ENCODE measurements at regions not wholly inside any gene's neighbourhood (a gene's known extent, or its start where the extent isn't known, plus 50 kb on each side); places are given as distances from the start of the nearest gene placed in this dataset.

GRCh38 chr21:25466470-25466869, 140.8 kb downstream of the MRPL39 start (continued):
- TF ChIP-seq REST (IDR thresholded peaks at IDR 0.05; ENCODE audit: unreplicated experiment) (no peak), ETS1 (IDR thresholded peaks at IDR 0.05) (no peak), EZH2 (IDR thresholded peaks at IDR 0.05; ENCODE audit: low read depth, unreplicated experiment) (no peak), NANOG (IDR thresholded peaks at IDR 0.05; ENCODE audit: borderline replicate concordance) (no peak), POLR2AphosphoS5 (IDR thresholded peaks at IDR 0.05; ENCODE audit: low read depth) (no peak), JUNB (IDR thresholded peaks at IDR 0.05; ENCODE audit: unreplicated experiment) (no peak), STAT1 (IDR thresholded peaks at IDR 0.05; ENCODE audit: unreplicated experiment) (no peak), CREB1 (CRISPR knock-in tag; IDR thresholded peaks at IDR 0.05; ENCODE audit: low read depth) (no peak)
- TF ChIP-seq, protein P1, sequence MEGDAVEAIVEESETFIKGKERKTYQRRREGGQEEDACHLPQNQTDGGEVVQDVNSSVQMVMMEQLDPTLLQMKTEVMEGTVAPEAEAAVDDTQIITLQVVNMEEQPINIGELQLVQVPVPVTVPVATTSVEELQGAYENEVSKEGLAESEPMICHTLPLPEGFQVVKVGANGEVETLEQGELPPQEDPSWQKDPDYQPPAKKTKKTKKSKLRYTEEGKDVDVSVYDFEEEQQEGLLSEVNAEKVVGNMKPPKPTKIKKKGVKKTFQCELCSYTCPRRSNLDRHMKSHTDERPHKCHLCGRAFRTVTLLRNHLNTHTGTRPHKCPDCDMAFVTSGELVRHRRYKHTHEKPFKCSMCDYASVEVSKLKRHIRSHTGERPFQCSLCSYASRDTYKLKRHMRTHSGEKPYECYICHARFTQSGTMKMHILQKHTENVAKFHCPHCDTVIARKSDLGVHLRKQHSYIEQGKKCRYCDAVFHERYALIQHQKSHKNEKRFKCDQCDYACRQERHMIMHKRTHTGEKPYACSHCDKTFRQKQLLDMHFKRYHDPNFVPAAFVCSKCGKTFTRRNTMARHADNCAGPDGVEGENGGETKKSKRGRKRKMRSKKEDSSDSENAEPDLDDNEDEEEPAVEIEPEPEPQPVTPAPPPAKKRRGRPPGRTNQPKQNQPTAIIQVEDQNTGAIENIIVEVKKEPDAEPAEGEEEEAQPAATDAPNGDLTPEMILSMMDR (conservative IDR thresholded peaks at IDR 0.05; ENCODE audit: low read depth in 2 of 2): no peak

GRCh38 chr21:25465263-25465662, 142.0 kb downstream of the MRPL39 start:
- no peak overlapping the region for H3K27ac Mint-ChIP-seq
- Histone ChIP-seq H3K4me1 (ENCODE audit: insufficient read depth) (no peaks in the 10 kb centered on the region), H3K4me3 (no peak overlapping the region), H3K27ac (ENCODE audit: low read depth) (no peak overlapping the region), H3K27me3 (ENCODE audit: insufficient read depth) (no peaks in the 10 kb centered on the region), H3K9me2 (ENCODE audit: insufficient read depth) (no peaks in the 10 kb centered on the region), H3K4me2 (no peak overlapping the region), H3K36me3 (ENCODE audit: insufficient read depth) (no peaks in the 10 kb centered on the region), H3K79me2 (replicated peaks; ENCODE audit: insufficient read depth) (no peaks in the 10 kb centered on the region), H4K20me1 (replicated peaks; ENCODE audit: insufficient read depth) (no peaks in the 10 kb centered on the region), H3F3A (replicated peaks; ENCODE audit: low read depth) (no peaks in the 10 kb centered on the region), H2AFZ (no peak overlapping the region)
- no peak overlapping the region for H3K4me3 Mint-ChIP-seq
- ATAC-seq (no peak), DNase-seq (ENCODE audit: low spot score) (no peak)
- no peaks in the 10 kb centered on the region for H3K4me1 Mint-ChIP-seq
- no peaks in the 10 kb centered on the region for H3K27me3 Mint-ChIP-seq (ENCODE audit: insufficient read depth, low read depth, poor library complexity)
- no peaks in the 10 kb centered on the region for H3K9me3 Mint-ChIP-seq
- H3K36me3 Mint-ChIP-seq (ENCODE audit: low read depth): no peaks in the 10 kb centered on the region
- TF ChIP-seq REST (IDR thresholded peaks at IDR 0.05; ENCODE audit: unreplicated experiment) (no peak), POLR2AphosphoS5 (IDR thresholded peaks at IDR 0.05; ENCODE audit: low read depth) (no peak), ZNF331 (CRISPR knock-in tag; IDR thresholded peaks at IDR 0.05; ENCODE audit: low read depth) (no peak), CREB1 (CRISPR knock-in tag; IDR thresholded peaks at IDR 0.05; ENCODE audit: low read depth) (no peak), NANOG (IDR thresholded peaks at IDR 0.05; ENCODE audit: borderline replicate concordance) (no peak), EZH2phosphoT487 (IDR thresholded peaks at IDR 0.05; ENCODE audit: unreplicated experiment) (no peak), STAT1 (IDR thresholded peaks at IDR 0.05; ENCODE audit: unreplicated experiment) (no peak)
- TF ChIP-seq, protein P1 (conservative IDR thresholded peaks at IDR 0.05; ENCODE audit: low read depth in 2 of 2): no peak

All from GM23338 (cell line).